HS-5 (cell line): ENCODE measurements at regions not wholly inside any gene's neighbourhood (a gene's known extent, or its start where the extent isn't known, plus 50 kb on each side); places are given as distances from the start of the nearest gene placed in this dataset.
A peak's percentile ranks its signal among the peaks of the same experiment; 100 is the strongest.

ENCODE experiments used
- DNase-seq: peaks from one replicate; pipeline ENCODE4 v3.0.0-alpha.2; 2012; ENCODE audit warnings: low read depth

- DNase-seq: no peak
Measured at GRCh38 chr10:33609546-33609945, 275.1 kb upstream of the NRP1 start.

GRCh38 chr10:33602278-33602677, 267.8 kb upstream of the NRP1 start:
- no peak for DNase-seq

DNA sequence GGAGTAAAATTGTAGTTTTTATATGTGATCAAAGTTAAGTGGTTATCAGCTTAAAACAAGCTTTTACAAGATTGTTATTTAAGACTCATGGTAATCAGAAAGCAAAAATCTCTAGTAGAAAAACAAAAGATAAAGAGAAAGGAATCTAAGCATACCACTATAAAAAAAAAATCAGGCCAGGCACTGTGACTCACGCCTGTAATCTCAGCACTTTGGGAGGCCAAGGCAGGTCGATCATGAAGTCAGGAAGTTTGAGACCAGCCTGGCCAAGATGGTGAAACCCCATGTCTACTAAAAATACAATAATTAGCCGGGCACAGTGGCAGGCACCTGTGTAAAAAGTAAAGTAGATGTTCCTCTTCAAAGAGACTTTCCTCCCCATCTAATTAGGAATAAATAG, 265.9 kb upstream of the NRP1 start:
- DNase-seq: no peak

DNA sequence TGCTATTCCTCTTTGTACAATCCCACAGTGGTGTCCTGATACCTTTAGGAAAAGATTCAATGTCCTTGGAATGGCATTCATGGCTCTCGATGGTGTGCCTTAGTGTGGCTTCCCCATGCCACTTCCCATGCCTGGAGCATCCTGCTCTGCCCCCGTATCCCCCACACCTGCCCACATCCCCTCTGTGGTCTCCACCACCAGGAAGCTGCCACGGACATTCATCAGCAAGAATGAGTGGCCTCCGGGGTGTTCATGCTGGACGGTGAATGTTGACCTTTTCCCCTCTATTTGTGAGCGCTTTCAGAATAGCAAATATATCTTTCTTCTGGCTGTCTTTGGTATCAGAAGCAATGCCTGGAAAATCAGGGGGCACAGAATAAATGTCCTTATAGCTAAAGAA, 262.0 kb upstream of the NRP1 start:
- no peak for DNase-seq

DNA sequence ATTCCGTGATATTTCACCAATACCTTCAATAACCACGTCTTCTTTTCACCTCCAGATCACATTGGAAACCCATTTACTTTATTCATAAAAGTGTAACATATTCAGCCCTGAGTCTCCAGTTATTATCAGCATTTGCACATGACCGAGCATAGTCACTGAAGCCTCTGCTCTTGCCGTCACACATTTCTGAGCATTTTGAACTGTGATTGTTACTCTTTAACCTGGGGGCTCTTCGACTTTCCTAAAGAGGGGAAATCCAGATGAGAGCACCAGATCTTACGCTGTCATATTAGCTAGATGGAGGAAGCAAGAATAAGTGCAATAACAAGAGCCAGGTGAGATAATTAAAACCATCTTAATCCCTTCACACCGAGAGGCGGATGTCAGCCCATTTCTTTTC, 260.0 kb upstream of the NRP1 start:
- no peak for DNase-seq

GRCh38 chr10:33588974-33589600, 254.6 kb upstream of the NRP1 start:
- DNase-seq: no peak

DNA sequence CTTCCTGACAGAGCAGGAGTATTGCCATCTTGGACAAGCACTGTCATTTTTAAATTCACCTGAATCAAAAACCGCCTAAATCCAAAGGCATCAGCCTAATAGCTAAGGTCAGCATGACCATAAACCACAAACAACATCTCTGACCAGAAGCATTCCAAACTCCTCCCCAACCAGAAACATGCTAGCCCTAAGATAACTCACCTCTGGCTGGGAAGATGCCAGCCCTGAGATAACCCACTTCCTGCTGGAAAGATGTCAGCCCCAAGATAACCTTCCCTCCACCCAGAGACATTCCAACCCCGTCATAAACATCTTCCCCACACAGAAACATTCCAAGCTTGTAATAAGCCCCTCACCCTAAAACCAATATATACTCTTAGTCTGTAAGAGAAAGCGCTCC, 250.1 kb upstream of the NRP1 start:
- peak; percentile 13 for DNase-seq

DNA sequence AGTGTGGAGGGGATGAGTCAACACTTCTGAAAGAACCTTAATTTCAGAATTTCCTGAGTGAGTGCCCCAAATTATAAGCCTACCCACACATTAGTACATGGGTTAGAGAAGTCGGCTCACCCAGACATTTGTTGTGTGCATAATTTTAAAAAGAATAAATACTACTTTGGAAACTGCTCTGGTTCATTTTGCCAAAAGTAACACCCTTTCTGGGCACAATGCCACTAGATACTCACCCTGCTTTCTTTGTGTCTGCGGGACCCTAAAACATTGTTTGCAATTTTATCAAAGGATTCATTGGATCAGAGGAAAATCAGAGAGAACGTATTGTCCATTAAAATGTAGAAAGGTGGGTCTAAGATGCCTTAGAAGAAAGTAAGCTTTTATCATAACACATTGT, 245.5 kb upstream of the NRP1 start:
- no peak for DNase-seq

- DNase-seq: no peak
Measured at GRCh38 chr10:33573606-33574005, 239.1 kb upstream of the NRP1 start.

DNA sequence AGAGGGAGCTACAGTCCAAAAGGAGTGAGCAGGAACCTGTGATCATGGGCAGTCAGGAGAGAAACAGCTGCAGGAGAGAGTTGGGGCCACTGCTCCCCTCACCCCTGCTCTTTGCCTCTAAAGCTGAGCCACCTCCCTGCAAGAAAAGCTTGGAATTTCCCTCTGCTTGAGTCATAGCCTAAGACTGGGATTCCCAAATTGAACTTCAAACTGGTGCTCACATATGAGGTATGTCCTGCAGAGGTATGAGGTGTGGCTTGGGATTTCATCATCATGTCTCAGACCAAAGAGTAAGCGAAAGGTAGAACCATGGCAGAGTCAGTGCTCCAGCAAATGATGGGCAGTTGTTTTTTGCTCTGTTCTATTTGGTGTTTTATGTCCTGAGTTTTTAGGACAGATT, 237.1 kb upstream of the NRP1 start:
- no peak for DNase-seq

- DNase-seq: no peak
Measured at GRCh38 chr10:33570495-33570894, 236.0 kb upstream of the NRP1 start.

DNA sequence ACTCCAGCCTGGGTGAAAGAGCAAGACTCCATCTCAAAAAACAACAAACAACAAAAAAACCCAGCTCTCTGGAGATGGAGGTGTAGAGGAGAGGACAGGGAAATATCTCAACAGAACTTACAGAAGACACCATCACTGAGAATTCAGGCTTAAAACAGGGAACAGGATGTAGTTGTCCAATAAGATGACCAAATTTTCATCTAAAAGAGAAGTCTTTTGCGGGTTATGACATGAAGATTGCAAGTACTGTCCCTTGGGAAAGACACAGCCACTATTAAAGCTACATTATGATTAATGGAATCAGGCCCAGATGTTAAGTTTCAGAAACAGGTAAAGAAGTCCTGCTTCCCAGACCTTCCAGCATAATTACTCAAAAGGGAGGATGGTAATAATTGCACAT, 235.2 kb upstream of the NRP1 start:
- DNase-seq: no peak

DNA sequence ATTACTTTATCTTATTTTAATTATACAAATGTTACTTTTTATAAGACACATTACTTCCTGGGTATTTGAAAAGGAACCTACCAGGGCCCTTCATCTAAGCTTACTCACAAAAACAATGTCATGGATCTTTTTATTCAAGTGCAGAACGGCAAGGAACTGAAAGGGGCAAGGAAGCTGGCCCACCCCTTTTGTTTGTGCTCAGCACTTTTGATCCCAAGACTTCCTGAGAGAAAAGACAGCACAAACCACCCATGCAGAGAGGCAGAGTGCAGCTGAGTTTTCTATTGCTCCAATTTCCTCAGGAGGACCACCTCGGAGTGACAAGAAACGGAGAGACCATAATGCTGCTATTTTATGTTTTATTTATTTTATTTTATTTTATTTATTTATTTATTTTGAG, 232.0 kb upstream of the NRP1 start:
- DNase-seq: no peak

- DNase-seq: no peak
Measured at GRCh38 chr10:33566001-33566400, 231.5 kb upstream of the NRP1 start.

DNA sequence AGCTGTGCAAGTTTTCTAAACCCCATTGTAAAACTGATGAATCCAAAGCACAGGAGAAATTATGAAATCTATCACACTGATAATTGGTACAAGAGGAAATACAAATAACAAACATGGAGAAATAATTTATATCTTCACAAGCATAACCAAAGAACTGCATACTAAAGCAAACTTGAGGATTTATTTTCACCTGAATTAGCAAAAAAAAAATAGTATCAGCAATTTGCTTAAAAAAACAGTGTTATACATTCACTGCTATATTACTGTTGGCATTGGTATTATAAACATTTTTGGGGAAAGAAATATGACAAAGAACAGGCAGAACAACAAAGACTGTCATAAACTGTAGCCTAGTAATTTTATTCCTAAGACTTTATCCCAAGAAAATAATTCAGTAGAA, 230.8 kb upstream of the NRP1 start:
- no peak for DNase-seq

- DNase-seq: peak; percentile 31
Measured at GRCh38 chr10:33559105-33559504, 224.6 kb upstream of the NRP1 start.

GRCh38 chr10:33557313-33557712, 222.8 kb upstream of the NRP1 start:
- DNase-seq: no peak

DNA sequence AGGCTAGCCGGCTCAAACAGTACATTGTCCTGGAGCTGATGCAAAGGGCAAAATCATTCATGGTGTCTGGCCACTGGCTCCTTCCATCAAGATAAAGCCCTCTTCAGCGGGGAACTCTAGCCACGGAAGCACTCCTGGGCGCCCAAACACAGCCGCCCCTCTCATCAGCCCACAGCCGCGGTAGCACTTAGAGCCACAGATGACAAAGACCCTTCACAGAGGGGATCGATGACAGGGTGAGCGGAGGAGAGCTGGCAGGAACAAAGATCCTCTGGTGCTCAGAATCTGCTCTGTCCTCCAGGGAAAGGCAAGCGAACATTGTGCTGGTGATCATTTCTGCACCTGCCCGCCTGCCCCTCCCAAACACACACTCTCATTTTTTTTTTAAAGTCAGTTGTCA, 222.2 kb upstream of the NRP1 start:
- DNase-seq: no peak

DNA sequence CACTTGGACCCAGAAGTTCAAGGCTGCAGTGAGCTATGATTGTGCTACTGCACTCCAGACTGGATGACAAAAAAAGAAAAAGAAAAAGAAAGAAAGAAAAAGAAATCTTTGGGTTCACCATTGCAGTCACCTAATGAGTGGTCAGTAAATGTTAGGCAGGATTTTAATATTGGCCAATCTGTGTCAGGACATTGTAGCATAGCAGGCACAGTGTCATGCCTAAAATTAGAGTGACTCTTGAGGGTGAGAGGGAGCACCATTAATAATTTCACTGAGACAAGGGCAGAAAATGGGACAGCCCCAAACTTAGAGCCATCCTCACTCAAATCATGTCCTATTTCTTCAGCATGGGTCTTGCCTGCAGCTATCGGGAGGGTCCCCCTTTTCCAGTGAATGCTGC, 221.6 kb upstream of the NRP1 start:
- DNase-seq: no peak

DNA sequence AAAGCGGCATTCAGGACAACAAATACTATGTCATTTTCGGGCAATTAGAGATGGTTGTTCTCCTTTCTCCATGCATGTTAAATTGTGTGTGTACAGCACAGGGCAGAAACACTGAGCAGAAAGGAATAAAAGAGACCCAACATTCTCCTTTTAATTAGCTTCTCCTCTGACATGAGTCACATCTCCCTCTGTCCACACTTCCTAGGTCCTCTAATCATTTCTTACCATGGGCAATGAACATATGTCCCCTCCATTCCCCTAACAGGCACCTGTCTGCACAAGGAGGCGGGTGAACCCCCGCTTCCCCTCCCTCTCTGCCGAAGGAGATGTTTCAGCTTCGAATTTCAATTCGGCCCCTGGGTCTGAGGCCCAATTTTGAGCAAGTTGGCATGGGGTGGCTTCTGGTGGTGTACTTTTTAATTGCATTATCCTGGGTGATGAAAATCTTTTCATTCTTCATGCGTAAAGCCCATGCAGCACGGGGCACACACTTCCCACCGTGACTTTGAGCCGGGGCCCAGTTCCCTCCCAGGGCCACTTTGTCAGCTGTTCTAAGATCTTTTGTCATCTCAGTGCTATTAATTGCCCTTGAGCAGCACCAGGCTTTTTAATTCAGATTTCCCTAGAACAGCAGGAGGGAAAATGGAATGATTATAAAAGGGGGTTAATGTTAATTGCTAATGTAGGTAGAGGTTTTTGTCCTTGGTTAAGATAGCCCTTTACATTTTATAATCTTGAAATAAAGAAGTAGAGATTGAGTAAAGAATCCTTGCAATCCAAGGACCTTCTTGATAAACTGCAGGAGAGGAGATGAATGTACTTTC, 219.5 kb upstream of the NRP1 start:
- DNase-seq: no peak

DNA sequence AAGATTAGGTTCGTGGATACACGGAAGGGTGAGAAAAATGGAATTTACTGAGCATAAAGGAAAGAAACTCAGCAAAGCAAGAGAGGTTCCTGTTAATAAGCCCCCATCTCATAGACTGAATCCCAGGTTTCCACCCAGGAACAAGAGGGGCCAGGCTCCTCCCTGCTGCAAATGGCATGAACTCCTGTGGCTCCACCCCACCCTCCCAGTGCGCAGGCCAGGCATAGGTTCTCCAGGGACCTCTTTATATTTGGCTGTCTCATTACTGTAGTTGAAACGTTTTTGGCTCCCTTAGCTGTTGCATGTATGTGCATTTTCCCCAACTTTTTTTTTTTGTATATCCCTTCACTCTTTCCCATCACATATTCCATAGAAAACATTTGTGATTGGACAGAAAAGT, 217.8 kb upstream of the NRP1 start:
- DNase-seq: no peak

- no peak for DNase-seq
Measured at GRCh38 chr10:33550811-33551210, 216.3 kb upstream of the NRP1 start.

DNA sequence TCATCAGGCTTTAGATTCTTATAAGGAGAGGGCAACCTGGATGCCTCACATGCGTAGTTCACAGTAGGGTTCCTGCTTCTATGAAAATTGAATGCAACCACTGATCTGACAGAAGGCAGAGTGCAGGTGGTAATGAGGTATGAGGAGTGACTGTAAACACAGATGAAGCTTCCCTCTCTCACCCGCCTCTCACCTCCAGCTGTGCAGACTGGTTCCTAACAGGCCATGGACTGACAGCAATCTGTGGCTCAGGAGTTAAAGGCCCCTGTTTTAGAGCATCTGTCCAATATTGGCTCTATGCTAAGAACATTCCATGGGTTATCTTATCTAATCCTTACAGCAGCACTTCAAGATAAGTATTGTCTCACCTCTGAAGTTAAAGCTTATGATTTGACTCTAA, 213.5 kb upstream of the NRP1 start:
- DNase-seq: no peak

GRCh38 chr10:33546031-33546430, 211.6 kb upstream of the NRP1 start:
- DNase-seq: no peak
